ENCODE measurements at regions not wholly inside any gene's neighbourhood (a gene's known extent, or its start where the extent isn't known, plus 50 kb on each side); places are given as distances from the start of the nearest gene placed in this dataset.

- TF ChIP-seq, protein P1, sequence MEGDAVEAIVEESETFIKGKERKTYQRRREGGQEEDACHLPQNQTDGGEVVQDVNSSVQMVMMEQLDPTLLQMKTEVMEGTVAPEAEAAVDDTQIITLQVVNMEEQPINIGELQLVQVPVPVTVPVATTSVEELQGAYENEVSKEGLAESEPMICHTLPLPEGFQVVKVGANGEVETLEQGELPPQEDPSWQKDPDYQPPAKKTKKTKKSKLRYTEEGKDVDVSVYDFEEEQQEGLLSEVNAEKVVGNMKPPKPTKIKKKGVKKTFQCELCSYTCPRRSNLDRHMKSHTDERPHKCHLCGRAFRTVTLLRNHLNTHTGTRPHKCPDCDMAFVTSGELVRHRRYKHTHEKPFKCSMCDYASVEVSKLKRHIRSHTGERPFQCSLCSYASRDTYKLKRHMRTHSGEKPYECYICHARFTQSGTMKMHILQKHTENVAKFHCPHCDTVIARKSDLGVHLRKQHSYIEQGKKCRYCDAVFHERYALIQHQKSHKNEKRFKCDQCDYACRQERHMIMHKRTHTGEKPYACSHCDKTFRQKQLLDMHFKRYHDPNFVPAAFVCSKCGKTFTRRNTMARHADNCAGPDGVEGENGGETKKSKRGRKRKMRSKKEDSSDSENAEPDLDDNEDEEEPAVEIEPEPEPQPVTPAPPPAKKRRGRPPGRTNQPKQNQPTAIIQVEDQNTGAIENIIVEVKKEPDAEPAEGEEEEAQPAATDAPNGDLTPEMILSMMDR (IDR thresholded peaks at IDR 0.05) = no peak
- TF ChIP-seq POLR2A (IDR thresholded peaks at IDR 0.05) = no peak
Observed at GRCh38 chr10:31157123-31158010, 125.7 kb upstream of the ZNF438 start.

Measured in lower leg skin (tissue), 3 donors.